ENCODE measurements at regions not wholly inside any gene's neighbourhood (a gene's known extent, or its start where the extent isn't known, plus 50 kb on each side); places are given as distances from the start of the nearest gene placed in this dataset.

DNA sequence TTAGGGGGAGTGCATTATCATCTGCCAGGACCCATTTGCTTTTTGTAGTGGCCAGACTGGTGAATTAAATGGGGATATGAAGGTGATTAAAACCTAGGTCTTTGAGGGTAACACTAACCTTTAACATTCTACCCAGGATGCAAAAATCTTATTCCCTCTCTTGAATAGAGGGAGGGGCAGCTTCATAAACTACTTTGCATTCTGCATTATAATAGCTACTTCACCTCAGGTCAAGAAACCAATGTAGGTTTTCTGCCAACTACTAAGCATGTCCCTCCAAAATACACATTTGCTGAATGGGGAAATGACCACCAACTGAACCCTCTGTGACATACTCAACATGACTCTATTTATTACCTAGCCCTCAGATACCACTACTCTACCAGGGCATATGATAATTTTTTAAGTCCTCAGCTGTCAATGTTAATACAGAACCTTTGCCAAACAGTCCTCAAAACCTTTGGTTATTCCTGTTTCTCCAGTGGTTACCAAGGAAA, 477.6 kb upstream of the CD180 start:
- no peak for DNase-seq

DNA sequence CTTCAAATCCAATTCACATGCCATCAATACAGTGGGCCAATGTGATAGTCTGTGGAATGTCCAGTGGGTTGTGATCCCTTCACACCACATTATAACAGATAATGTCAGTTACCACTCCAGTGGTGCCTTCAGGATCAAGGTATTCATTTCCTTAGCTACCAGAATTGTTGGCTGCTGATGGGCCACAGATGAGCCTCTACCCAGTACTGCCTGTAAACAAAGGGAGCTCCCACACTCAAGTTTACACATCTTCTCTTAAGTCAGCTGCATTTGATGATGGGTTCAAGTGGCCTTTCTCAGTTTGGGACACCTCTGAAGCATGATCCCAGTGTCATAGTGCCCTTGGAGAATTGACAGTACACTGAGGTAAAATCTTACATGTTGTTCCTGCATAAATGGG, 477.0 kb upstream of the CD180 start:
- peaks cover 0 to 2% (median 0%) of the 10 kb centered on the region in 5 donors for H3K27me3 Mint-ChIP-seq
- H3K4me1 Mint-ChIP-seq: no peaks in the 10 kb centered on the region
- POLR2A ChIA-PET: no interaction called here
- no peaks in the 10 kb centered on the region for H3K36me3 Mint-ChIP-seq
- no peaks in the 10 kb centered on the region for H3K9me3 Mint-ChIP-seq
- DNase-seq (no peak), ATAC-seq (no peak)
- H3K4me3 Mint-ChIP-seq: no peak overlapping the region
- no peak overlapping the region for H3K27ac Mint-ChIP-seq

More for the DNA sequence above, 477.6 kb upstream of the CD180 start:
- H3K27me3 Mint-ChIP-seq: peaks cover 0 to 2% (median 0%) of the 10 kb centered on the region in 5 donors
- no peaks in the 10 kb centered on the region for H3K36me3 Mint-ChIP-seq
- H3K4me1 Mint-ChIP-seq: no peaks in the 10 kb centered on the region
- POLR2A ChIA-PET: no interaction called here
- ATAC-seq: no peak
- H3K9me3 Mint-ChIP-seq: no peaks in the 10 kb centered on the region
- no peak overlapping the region for H3K4me3 Mint-ChIP-seq
- no peak overlapping the region for H3K27ac Mint-ChIP-seq

DNA sequence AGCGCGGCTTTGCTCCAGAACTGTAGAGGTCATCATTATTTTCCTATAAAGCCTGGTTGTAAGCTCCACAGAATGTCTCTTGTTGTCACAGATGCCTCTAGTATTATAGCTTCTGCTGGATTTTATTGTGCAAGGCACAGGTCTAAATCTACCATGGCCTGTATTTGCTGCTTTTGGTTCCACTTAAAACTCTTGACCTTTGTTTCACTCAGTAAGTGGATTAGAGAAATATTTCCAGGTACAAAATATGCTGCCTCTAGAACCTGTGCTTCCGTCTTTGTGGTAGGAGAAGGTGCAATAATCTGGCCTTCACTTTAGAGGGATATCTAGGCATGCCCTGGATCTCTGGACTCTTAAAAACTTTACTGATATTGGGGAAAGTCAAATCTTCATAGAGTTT, 476.6 kb upstream of the CD180 start:
- POLR2A ChIA-PET: no interaction called here
- DNase-seq: no peak
- Mint-ChIP-seq H3K4me3 (no peak overlapping the region), H3K4me1 (no peaks in the 10 kb centered on the region), H3K27me3 (peaks cover 0 to 3% (median 2%) of the 10 kb centered on the region in 5 donors), H3K36me3 (no peaks in the 10 kb centered on the region), H3K9me3 (peaks cover 0 to 2% (median 0%) of the 10 kb centered on the region in 9 donors), H3K27ac (no peak overlapping the region)
- ATAC-seq: no peak

DNA sequence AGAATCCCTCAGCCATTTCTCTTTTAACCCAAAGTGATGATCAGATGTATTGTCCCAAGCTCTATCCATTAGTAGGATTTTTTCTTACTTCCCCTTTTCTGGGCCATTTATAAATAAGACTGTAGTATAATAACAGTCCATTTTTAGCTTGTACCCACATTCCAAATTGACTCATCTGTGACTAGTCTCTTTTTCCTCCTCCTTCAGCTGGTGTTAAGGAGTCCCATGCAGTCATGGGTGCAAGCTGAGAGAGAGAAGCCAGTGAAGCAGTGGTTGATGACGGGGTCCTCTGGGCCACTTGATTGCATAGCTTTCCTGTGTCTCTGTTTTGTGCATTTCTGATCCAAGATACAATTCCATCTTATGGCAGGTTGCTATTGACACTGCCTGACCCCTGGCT, 476.0 kb upstream of the CD180 start:
- POLR2A ChIA-PET: no interaction called here

DNA sequence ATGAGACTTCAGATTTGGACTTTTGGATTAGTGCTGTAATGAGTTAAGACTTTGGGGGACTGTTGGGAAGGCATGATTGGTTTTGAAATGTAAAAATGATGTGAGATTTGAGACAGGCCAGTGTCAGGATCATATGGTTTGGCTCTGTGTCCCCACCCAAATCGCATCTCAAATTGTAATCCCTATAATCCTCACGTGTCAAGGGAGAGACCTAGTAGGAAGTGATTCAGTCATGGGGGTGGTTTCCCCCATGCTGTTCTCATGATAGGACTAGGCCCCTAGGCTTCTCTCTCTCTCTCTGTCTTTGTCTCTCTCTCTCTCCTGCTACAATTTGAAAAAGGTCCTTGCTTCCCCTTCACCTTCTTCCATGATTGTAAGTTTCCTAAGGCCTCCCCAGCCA, 473.3 kb upstream of the CD180 start:
- H3K27me3 Mint-ChIP-seq: peaks cover 0 to 4% (median 2%) of the 10 kb centered on the region in 5 donors

More for the DNA sequence above, 476.0 kb upstream of the CD180 start:
- no peaks in the 10 kb centered on the region for H3K4me1 Mint-ChIP-seq
- no peak for ATAC-seq
- peaks cover 0 to 4% (median 0%) of the 10 kb centered on the region in 5 donors for H3K27me3 Mint-ChIP-seq
- H3K27ac Mint-ChIP-seq: no peak overlapping the region
- H3K4me3 Mint-ChIP-seq: no peak overlapping the region
- no peak for DNase-seq
- H3K9me3 Mint-ChIP-seq: peaks cover 0 to 7% (median 1%) of the 10 kb centered on the region in 9 donors
- peaks cover 0 to 3% (median 0%) of the 10 kb centered on the region in 3 donors for H3K36me3 Mint-ChIP-seq

DNA sequence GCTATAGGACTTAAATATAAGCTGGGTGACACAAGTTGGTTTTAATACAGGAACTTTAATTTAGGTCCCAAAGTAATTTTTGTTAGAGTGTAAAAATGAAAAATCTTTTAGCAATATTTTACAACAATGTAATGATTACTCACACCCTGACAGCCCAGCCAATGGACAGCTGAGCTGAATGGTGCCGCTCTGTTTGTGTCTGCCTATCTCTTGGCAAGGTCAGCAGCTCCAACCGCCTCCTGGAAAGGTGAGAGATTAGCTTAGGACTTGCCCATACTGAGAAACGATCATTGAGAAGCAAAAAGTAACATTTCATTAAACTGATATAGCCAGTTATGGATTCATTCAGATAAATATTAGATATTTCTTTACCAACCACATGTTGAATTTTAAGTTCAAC, 463.6 kb upstream of the CD180 start:
- Mint-ChIP-seq H3K4me3 (no peak overlapping the region), H3K27me3 (no peaks in the 10 kb centered on the region), H3K9me3 (peaks cover 0 to 10% (median 9%) of the 10 kb centered on the region in 9 donors), H3K4me1 (no peaks in the 10 kb centered on the region), H3K36me3 (peaks cover 0 to under 1% (median 0%) of the 10 kb centered on the region in 3 donors), H3K27ac (no peak overlapping the region)
- POLR2A ChIA-PET: no interaction called here
- no peak for DNase-seq
- no peak for ATAC-seq

More for the DNA sequence above, 473.3 kb upstream of the CD180 start:
- Mint-ChIP-seq H3K9me3 (peaks cover 0 to 25% (median 14%) of the 10 kb centered on the region in 9 donors), H3K27ac (no peak overlapping the region), H3K36me3 (peaks cover 0 to 11% (median 6%) of the 10 kb centered on the region in 3 donors), H3K4me1 (no peaks in the 10 kb centered on the region), H3K4me3 (no peak overlapping the region)
- DNase-seq: no peak
- ATAC-seq: no peak
- POLR2A ChIA-PET: no interaction called here

DNA sequence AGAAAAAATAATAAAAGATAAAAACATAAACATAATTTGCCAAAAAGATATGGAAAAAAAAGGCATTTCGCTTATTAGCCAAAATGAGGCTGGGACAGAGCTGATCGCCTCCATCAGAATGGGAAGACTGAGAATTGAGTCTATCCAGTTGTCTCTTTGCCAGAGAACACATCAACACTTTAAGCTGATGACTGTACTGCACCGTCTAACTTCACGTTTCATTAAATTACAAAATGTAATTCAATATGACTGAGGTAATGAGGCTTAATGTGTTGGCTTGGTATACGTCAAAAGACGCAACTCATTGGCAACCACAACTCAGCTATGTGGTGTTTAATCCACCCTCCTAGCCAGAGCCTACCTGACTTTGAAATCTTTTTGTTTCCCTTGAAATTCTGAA, 462.7 kb upstream of the CD180 start:
- Mint-ChIP-seq H3K4me1 (no peaks in the 10 kb centered on the region), H3K9me3 (peaks cover 0 to 8% (median 3%) of the 10 kb centered on the region in 9 donors), H3K4me3 (no peak overlapping the region), H3K27me3 (no peaks in the 10 kb centered on the region), H3K27ac (no peak overlapping the region), H3K36me3 (no peaks in the 10 kb centered on the region)
- DNase-seq: no peak
- POLR2A ChIA-PET: no interaction called here
- ATAC-seq: no peak

DNA sequence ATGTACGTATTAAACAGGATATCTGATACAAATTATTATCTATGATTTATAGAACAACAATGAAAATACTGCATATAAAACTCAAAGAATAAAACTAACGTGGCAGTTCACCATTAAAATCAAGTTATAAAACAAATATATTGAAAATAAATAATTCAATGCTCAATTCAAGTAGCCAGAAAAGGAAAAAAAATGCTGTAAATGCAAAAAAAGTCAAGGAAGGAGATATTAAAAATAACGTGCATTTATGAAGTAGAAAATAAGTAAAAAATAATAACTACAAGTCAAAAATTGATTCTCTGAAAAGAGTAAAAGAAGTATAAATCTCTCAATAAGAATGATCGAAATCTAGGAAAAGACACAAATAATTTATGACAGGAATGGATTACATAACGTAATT, 460.5 kb upstream of the CD180 start:
- Mint-ChIP-seq H3K27ac (no peak overlapping the region), H3K4me1 (no peaks in the 10 kb centered on the region), H3K36me3 (no peaks in the 10 kb centered on the region), H3K4me3 (no peak overlapping the region), H3K9me3 (peaks cover 0 to 4% (median 0%) of the 10 kb centered on the region in 9 donors), H3K27me3 (no peaks in the 10 kb centered on the region)
- POLR2A ChIA-PET: no interaction called here
- ATAC-seq (no peak), DNase-seq (no peak)

DNA sequence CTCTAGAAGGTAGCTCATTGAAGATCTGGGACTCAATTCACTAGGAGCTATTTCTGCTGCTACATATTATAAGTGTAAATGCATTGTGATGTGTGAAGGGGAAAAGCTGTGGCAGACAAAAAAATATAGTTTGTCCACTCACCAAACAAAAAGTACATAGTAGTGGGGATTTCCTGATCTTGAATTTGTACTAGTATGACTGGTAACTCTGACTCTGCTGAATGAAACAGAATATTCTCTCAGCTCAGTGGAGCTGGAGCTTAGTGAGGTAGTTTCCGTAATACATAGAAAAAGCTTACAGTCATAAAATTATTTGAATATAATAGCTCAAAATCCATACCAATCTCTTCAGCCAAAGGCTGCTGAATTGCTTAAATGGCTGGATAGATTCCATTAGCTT, 455.6 kb upstream of the CD180 start:
- Mint-ChIP-seq H3K4me3 (no peak overlapping the region), H3K36me3 (no peaks in the 10 kb centered on the region), H3K9me3 (no peaks in the 10 kb centered on the region), H3K27ac (no peak overlapping the region), H3K27me3 (no peaks in the 10 kb centered on the region), H3K4me1 (peaks cover 0 to 6% (median 0%) of the 10 kb centered on the region in 4 donors)
- POLR2A ChIA-PET: no interaction called here
- ATAC-seq: no peak
- DNase-seq: no peak

DNA sequence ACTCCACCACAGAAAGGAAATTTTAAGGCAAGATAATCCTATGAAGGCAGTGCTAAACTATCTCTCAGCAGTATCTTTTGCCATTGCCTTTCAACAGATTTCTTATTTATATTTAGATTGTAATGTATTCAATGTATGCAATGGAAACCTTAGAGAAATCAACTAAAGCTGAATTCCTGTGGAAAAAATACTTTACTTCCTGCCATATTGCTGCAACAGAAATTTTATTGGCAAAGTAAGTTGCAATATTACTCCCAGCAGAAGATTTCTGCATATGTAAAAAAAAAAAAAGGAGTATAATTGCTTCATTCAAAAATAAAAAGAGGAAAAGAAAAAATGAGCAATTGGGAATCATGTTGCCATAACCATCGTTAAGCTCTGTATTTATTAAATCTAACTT, 454.6 kb upstream of the CD180 start:
- H3K27me3 Mint-ChIP-seq: no peaks in the 10 kb centered on the region
- POLR2A ChIA-PET: no interaction called here
- H3K9me3 Mint-ChIP-seq: peaks cover 0 to under 1% (median 0%) of the 10 kb centered on the region in 9 donors
- DNase-seq (no peak), ATAC-seq (no peak)
- H3K4me3 Mint-ChIP-seq: no peak overlapping the region
- H3K36me3 Mint-ChIP-seq: no peaks in the 10 kb centered on the region
- no peak overlapping the region for H3K27ac Mint-ChIP-seq
- H3K4me1 Mint-ChIP-seq: peaks cover 0 to 6% (median 3%) of the 10 kb centered on the region in 4 donors

DNA sequence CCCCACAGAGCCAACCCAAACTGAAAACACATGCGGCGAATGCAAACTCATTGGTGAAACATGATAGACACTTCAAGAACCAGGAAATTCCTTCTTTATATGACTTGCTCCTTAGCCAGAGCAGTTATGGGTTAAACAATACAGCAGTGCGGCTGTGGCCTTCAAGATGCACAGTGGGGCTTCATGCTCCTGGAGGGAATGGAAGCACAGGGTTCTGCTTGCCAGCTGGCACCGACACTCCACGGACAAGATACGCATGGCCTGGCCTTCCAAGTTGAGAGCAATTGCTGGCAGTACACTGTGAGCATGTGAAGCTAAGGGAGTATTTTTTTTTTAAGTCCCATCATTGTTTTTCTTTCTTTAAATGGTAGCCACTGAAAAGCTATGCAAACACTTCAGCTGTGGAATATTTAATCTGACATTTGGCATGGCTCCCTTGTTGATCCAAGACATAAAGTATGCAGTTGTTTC, 451.6 kb upstream of the CD180 start:
- Mint-ChIP-seq H3K4me3 (no peak overlapping the region), H3K27ac (no peak overlapping the region), H3K27me3 (no peaks in the 10 kb centered on the region), H3K9me3 (peaks cover 0 to 16% (median 6%) of the 10 kb centered on the region in 9 donors), H3K4me1 (peaks cover 0 to 6% (median 3%) of the 10 kb centered on the region in 4 donors), H3K36me3 (peaks cover 0 to 9% (median 7%) of the 10 kb centered on the region in 3 donors)
- POLR2A ChIA-PET: no interaction called here
- ATAC-seq (no peak), DNase-seq (no peak)

DNA sequence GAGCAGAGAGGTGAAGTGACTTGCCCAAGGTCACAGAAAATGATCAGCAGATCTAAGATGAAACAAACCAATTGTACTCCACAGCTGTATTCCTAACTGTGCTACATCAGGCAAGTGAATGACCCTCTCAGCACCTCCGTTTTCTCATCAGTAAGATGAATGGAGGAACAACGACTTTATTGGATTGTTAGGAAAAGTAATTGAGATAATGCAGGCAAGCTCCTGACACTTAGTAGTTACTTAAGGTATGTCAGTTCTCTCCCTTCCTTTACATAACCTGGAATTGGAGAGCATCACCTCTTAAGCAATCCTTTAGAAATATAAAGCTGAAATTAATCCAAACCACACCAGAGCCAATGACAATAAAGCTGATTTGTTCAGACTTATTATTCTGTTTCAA, 451.2 kb upstream of the CD180 start:
- DNase-seq (no peak), ATAC-seq (no peak)
- Mint-ChIP-seq H3K4me1 (peaks cover 0 to 6% (median 3%) of the 10 kb centered on the region in 4 donors), H3K36me3 (peaks cover 0 to 9% (median 7%) of the 10 kb centered on the region in 3 donors), H3K9me3 (peaks cover 0 to 16% (median 6%) of the 10 kb centered on the region in 9 donors), H3K4me3 (no peak overlapping the region), H3K27ac (no peak overlapping the region), H3K27me3 (no peaks in the 10 kb centered on the region)
- POLR2A ChIA-PET: no interaction called here

DNA sequence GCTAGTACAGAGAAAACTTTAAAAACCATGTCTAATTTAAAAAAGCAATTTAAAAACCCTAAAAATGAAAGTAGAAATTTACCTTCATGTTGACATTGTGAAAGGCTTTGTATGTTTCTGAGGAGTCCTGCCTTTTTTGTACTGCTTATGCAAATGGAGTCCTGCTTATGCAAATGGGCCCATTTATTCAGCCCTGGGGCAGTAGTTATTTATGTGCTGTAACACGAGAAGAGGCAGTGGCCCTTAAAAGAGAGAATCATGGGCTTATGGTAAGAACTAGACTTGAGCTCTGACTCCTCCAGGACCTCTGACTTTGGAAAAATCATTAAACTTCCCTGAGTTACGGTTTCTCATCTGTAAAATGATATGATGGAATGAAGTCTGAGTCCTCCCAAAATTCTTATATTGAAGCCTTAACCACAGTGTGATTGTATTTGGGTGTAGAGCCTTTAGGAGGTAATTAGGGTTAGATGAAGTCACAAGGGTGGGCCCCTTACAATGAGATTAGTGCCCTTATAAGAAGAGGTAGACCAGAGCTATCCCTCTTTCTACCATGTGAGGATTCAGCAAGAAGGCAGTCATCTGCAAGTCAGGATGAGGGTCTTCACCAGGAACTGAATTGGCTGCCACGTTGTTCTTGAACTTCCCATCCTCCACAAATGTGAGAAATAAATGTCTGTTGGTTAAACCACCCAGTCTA, 447.8 kb upstream of the CD180 start:
- ATAC-seq (no peak), DNase-seq (no peak)
- Mint-ChIP-seq H3K36me3 (peaks cover 0 to 9% (median 7%) of the 10 kb centered on the region in 3 donors), H3K27me3 (no peaks in the 10 kb centered on the region), H3K4me1 (peaks cover 0 to 6% (median 3%) of the 10 kb centered on the region in 4 donors), H3K27ac (no peak overlapping the region), H3K4me3 (no peak overlapping the region), H3K9me3 (peaks cover 0 to 16% (median 6%) of the 10 kb centered on the region in 9 donors)
- POLR2A ChIA-PET: no interaction called here
